ENCODE measurements at regions not wholly inside any gene's neighbourhood (a gene's known extent, or its start where the extent isn't known, plus 50 kb on each side); places are given as distances from the start of the nearest gene placed in this dataset.

- intact Hi-C loops (cut with micrococcal nuclease): no loop called here
- no peaks in the 10 kb centered on the region for H3K4me1 Mint-ChIP-seq
- H3K27me3 Mint-ChIP-seq: no peaks in the 10 kb centered on the region
- no peak overlapping the region for H3K27ac Mint-ChIP-seq
- no peaks in the 10 kb centered on the region for H3K36me3 Mint-ChIP-seq (ENCODE audit: low read depth)
- ChIA-PET CTCF (no interaction called here), POLR2A (no interaction called here)
- no peak for ATAC-seq (ENCODE audit: low read depth)
- no peaks in the 10 kb centered on the region for H3K9me3 Mint-ChIP-seq
- TF ChIP-seq CTCF (IDR thresholded peaks at IDR 0.05): no peak
- no peak for DNase-seq
- H3K4me3 Mint-ChIP-seq: no peak overlapping the region
Observed at GRCh38 chr18:73147590-73147989, 279.8 kb upstream of the NETO1 start.

GRCh38 chr18:73144030-73144429 is 276.2 kb upstream of the NETO1 start:
- DNase-seq (no peak), ATAC-seq (ENCODE audit: low read depth) (no peak)
- ChIA-PET CTCF (no interaction called here), POLR2A (no interaction called here)
- Mint-ChIP-seq H3K4me1 (no peaks in the 10 kb centered on the region), H3K4me3 (no peak overlapping the region), H3K36me3 (ENCODE audit: low read depth) (no peaks in the 10 kb centered on the region), H3K27me3 (no peaks in the 10 kb centered on the region), H3K9me3 (no peaks in the 10 kb centered on the region), H3K27ac (no peak overlapping the region)
- no peak for TF ChIP-seq CTCF (IDR thresholded peaks at IDR 0.05)
- intact Hi-C loops (cut with micrococcal nuclease): no loop called here

- no peaks in the 10 kb centered on the region for H3K27me3 Mint-ChIP-seq
- CTCF ChIA-PET: interaction anchor here (0.7 to 2.8 kb wide), 11 partner anchors 10 to 709 kb away, joined by 3 to 53 read pairs (median 3); no protein-coding TSS in a partner anchor
- intact Hi-C loops (cut with micrococcal nuclease): loop anchor here (1.0 to 5.0 kb wide), 3 partner anchors 267 to 706 kb away; no protein-coding TSS in a partner anchor
- H3K27ac Mint-ChIP-seq: no peak overlapping the region
- DNase-seq (no peak), ATAC-seq (ENCODE audit: low read depth) (no peak)
- H3K9me3 Mint-ChIP-seq: no peaks in the 10 kb centered on the region
- POLR2A ChIA-PET: no interaction called here
- no peaks in the 10 kb centered on the region for H3K36me3 Mint-ChIP-seq (ENCODE audit: low read depth)
- no peak for TF ChIP-seq CTCF (IDR thresholded peaks at IDR 0.05)
- H3K4me1 Mint-ChIP-seq: peaks cover 9% of the 10 kb centered on the region
- H3K4me3 Mint-ChIP-seq: no peak overlapping the region
Observed at GRCh38 chr18:73136134-73136533, 268.3 kb upstream of the NETO1 start.

GRCh38 chr18:73124175-73124574 is 256.4 kb upstream of the NETO1 start:
- CTCF ChIA-PET: no interaction called here
- Mint-ChIP-seq H3K9me3 (peaks cover 3% of the 10 kb centered on the region), H3K4me1 (peaks cover 9% of the 10 kb centered on the region), H3K36me3 (ENCODE audit: low read depth) (no peaks in the 10 kb centered on the region), H3K27me3 (no peaks in the 10 kb centered on the region), H3K27ac (no peak overlapping the region), H3K4me3 (no peak overlapping the region)
- intact Hi-C loops (cut with micrococcal nuclease): no loop called here
- ATAC-seq (ENCODE audit: low read depth): no peak
- POLR2A ChIA-PET: no interaction called here
- no peak for DNase-seq
- no peak for TF ChIP-seq CTCF (IDR thresholded peaks at IDR 0.05)

- no peak for TF ChIP-seq CTCF (IDR thresholded peaks at IDR 0.05)
- Mint-ChIP-seq H3K27ac (no peak overlapping the region), H3K27me3 (no peaks in the 10 kb centered on the region), H3K4me3 (no peak overlapping the region), H3K9me3 (peaks cover 3% of the 10 kb centered on the region), H3K4me1 (peaks cover 9% of the 10 kb centered on the region), H3K36me3 (ENCODE audit: low read depth) (no peaks in the 10 kb centered on the region)
- intact Hi-C loops (cut with micrococcal nuclease): no loop called here
- no peak for ATAC-seq (ENCODE audit: low read depth)
- ChIA-PET CTCF (no interaction called here), POLR2A (no interaction called here)
- DNase-seq: no peak
Observed at GRCh38 chr18:73121207-73121606, 253.4 kb upstream of the NETO1 start.
